SKM-1 treated with dmso at 0.1 percent for 144 hours (cell line): ENCODE measurements at regions not wholly inside any gene's neighbourhood (a gene's known extent, or its start where the extent isn't known, plus 50 kb on each side); places are given as distances from the start of the nearest gene placed in this dataset.

Source experiments
- DNase-seq: peaks from one replicate; lab custom pipeline; 2025; ENCODE audit not compliant: unreplicated experiment; lab: John Stamatoyannopoulos, UW

GRCh38 chr18:67621906-67622305 lies 105.4 kb upstream of the DSEL start:
- DNase-seq: no peak

GRCh38 chr18:67621049-67621713 lies 104.7 kb upstream of the DSEL start:
- no peak for DNase-seq

- no peak for DNase-seq
Observed at GRCh38 chr18:67618061-67618460, 101.5 kb upstream of the DSEL start.

DNA sequence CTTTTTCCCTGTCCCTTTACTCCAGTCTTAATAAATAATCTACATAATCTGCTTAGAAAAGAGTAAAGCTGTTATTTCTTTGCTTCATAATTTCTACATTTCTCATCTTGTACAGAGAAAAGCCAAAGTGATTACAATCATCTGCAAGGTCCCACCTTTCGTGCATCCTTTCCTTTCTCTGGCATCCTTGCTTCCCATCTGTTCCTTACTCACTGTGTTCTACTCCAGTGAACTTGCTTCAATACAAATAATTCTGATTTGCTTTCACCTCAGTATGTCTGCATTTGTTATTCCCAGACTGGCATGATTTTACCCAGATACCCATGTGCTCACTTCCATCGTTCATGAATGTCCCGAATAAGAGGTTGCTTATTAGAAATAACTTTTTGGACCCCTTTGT lies 99.4 kb upstream of the DSEL start:
- DNase-seq: no peak

GRCh38 chr18:67613731-67614130 lies 97.2 kb upstream of the DSEL start:
- no peak for DNase-seq

DNA sequence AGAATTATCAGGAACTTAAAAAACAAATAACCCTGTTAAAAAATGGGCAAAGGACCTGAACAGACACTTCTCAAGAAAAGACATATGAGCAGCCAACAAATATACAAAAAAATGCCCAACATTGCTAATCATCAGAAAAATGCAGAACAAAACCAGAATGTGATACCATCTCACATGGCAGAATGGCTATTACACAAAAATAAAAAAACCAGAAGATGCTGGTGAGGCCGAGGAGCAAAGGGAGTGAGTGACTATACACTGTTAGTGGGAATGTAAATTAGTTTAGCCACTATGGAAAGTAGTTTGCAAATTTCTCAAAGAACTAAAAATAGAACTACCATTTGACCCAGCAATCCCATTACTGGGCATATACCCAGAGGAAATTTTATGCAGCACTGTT lies 95.8 kb upstream of the DSEL start:
- no peak for DNase-seq

DNA sequence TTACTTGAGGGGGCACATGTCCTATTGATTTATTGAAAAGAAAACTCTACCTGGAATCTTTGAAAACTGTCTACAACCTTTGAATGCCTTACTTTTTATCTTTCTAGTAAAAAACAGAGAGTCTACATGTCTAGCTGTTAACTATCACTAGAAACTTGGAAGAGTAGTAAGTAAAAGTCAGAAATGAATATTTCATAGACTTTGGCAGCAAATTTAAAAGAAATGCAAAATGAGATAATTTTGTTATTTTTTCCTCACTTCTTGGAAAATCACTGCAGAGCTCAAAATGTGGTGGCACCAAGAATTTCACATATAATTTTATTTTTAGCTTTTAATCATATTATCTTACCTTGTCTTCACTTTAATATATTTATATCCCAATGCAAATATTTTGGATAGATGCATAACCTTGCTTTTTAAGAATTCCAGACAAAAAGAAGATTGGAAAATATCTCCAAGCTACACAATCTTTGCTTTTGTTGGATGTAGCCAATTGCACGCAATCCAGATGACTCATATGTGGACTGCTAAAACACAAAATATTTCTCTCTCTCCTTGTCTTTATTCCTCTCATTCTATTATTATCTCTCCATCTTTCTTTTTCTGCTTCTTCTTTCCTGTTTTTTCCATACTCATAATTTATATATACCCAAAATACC lies 92.2 kb upstream of the DSEL start:
- DNase-seq: no peak

DNA sequence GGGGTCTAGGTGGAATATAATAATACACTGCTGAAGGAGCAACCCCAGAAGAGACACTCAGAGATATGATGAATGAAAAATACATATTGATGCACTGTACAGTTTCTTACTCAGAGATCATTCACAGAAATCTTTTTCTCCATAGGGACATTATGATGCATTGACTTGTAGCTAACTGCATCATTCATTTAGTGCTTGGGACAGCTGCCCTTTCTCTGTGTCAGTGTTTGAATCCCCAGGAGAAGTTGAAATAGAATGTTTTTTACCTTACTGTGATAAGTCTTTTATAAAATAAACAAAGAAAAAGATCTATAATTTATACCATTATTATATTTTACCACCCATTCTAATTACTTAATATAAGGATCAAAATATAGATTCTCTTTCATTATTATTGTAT lies 91.7 kb upstream of the DSEL start:
- no peak for DNase-seq

DNA sequence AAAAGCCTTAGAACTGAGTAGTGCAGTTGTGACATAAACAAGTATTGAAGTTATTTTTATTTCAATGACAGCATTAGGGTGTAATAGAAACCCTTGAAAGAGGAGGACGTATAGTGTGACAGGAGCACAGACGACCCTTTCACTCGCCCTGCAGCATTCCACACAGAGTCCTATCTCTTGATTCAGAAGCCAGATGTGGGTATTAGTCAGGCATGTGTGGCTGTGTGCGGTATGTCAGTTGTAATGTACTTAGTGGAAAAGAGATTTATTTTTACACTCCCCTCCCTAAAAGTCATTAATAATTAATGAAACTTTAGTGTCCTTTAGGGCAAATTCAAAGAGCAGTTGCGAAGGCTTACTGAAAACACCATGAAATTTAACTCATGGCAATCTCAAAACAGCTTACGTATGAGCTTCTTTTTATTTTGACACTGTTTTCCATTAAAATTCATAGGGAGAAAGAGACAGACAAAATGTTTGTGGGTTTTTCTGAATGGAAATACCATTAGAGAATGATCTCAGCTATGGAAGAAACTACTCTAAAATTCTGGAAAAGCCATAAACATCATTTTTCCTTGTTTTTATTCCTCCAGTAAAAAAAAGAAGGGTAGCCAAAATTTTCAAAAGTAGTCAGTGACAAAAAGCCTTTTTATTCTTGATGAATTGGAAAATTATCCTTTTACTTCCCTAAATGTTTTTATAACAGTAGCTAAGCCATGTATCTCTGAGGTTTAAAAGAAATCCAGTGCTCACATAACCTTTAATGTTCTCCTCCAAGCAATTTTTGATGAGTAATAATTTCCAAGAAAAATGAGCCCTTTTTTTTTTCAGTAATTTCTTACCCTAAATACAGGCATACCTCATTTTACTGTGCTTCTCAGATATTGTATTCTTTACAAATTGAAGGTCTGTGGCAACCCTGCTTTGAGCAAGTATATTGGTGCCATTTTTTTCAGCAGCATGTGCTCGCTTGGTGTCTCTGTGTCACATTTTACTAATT lies 84.0 kb upstream of the DSEL start:
- no peak for DNase-seq

DNA sequence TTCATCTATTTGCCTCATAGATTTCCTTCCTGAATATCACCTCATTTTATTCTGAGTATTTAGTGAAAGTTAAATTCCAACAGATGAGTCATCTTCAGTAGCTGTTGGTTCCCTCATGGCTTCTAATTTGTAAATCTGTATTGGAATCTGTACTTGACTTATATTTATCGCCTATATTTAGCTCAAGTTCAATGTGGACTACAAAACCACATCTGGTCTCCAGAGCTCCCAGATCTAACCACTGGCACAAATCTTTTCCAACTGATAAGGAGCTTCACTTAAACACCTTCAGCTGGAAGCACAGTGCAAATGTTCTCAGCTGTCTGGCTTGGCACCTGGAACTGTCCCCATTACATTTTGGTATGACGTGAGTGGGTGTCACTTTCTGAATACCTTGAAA lies 82.8 kb upstream of the DSEL start:
- no peak for DNase-seq

- no peak for DNase-seq
Observed at GRCh38 chr18:67597759-67598158, 81.2 kb upstream of the DSEL start.

GRCh38 chr18:67596003-67596402 lies 79.5 kb upstream of the DSEL start:
- DNase-seq: no peak

DNA sequence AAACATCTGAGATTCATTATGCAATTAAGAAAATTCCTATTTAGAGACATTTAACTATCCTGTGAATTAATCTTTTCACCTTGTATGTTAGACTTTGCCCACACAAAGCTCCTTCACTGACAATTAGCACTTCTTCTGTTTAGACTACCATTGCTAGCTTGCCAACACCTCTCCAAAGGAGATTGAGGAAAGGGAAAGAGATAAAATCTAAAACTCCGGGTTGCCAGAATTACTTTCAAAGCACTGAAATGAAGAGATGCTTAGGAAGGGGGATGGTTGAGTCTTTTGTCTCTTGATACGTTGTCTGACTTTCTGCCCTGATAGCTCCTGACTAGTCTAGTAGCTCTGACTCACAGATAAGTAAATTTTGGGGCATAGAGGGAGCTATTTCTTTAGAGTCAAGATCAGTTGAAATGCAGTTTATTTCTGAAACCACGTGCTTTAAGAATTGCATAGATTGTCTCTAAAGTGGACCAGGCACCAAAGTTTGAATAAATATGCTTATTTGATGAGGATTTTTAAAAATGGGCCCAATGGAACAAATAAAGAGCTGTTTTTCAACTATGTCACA lies 74.1 kb upstream of the DSEL start:
- no peak for DNase-seq

DNA sequence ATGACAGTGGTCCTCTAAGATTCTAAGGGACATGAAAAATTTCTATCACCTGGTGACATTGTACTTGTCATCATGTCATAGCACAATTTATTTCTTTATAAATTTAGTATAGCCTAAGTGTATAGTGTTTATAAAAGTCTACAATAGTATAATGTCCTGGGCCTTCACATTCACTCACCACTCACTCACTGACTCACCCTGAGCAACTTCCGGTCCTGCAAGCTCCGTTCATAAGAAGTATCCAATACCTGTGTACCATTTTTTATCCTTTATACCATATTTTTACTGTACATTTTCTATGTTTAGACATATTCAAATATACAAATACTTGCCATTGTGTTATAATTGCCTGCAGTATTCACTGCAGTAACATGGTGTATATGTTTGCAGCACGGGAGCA lies 72.8 kb upstream of the DSEL start:
- DNase-seq: no peak

GRCh38 chr18:67586101-67586500 lies 69.6 kb upstream of the DSEL start:
- DNase-seq: no peak

DNA sequence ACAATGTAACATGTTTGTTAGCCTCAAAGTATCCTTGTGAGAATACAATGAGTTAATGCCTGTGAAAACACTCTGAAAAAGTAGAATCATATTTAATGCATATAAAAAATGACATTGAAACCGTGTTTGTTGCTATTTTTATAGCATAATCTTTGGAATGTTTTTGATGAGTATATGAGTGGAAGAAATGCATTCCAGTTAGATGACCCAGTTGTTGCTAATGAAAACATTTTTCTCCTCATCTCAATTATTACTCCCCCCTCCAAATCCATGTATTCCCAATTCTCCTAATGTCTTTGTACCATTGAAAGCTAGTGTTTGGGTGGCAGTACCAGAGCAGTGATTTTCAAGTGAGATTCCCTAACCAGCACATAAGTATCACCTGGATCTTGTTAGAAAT lies 67.1 kb upstream of the DSEL start:
- no peak for DNase-seq

GRCh38 chr18:67582488-67582887 lies 66.0 kb upstream of the DSEL start:
- DNase-seq: no peak

- no peak for DNase-seq
Observed at GRCh38 chr18:67581178-67581577, 64.7 kb upstream of the DSEL start.

DNA sequence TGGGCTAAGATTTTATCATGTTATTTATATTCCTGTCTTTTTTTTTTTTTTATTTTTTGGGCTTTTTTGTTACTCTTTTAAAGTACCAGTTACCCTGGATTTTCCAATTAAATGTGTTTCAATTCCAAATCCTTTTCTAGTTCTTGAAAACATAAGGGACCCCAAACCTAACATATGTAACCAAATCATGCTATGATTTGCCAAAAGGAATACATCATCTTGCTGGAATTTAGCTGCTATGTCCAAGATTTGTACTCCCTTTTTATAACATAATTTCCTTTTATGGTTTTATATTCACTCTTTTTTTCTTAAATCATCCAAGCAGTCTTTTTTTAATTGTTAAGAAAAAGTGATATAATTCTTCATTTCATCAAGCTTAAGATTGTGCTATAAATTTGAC lies 60.9 kb upstream of the DSEL start:
- no peak for DNase-seq

DNA sequence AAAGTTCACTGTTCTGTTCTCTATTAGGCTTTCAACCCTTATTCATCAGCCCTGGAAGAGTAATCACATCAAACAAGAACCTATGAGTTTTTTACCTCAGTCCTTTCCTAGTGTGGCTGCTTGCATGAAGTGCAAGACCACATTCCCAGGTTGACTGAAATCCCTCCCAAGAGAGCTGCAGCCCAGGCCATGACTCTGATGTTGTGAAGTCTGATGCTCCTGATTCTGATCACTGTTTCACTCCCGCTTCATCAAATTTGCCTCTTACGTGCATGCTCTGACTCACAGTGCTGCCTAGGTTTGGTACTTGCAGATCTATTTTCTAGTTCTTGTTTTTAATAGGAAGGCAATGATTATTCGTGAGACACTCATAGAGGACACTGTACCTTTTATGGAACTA lies 58.2 kb upstream of the DSEL start:
- DNase-seq: no peak

- DNase-seq: no peak
Observed at GRCh38 chr18:67568166-67568565, 51.6 kb upstream of the DSEL start.
